MM.1S (cell line): ENCODE measurements at regions not wholly inside any gene's neighbourhood (a gene's known extent, or its start where the extent isn't known, plus 50 kb on each side); places are given as distances from the start of the nearest gene placed in this dataset.

Experiments used
- DNase-seq: peaks from one replicate; pipeline ENCODE4 v3.0.0-alpha.2; 2015
- H2AFZ ChIP-seq: fragments of 300-600 bp; sonication (generic); 2 replicates; pipeline ENCODE4 v1.6.0; 2016; ENCODE audit warnings: antibody characterized with exemption, low read length
- H3F3A ChIP-seq: fragments of 300-600 bp; sonication (generic); 2 replicates; pipeline ENCODE4 v1.6.1; 2016; ENCODE audit warnings: mild to moderate bottlenecking, antibody characterized with exemption, low read length, moderate library complexity, mixed read lengths; ENCODE audit not compliant: insufficient read depth
- H3K27ac ChIP-seq: fragments of 300-600 bp; sonication (generic); 2 replicates; pipeline ENCODE4 v1.5.1; 2016; ENCODE audit warnings: mild to moderate bottlenecking, low read length
- H3K27me3 ChIP-seq: fragments of 300-600 bp; sonication (generic); replicated peaks from 2 replicates; pipeline ENCODE4 v1.6.0; 2016; ENCODE audit warnings: low read length; ENCODE audit not compliant: insufficient read depth
- H3K36me3 ChIP-seq: fragments of 300-600 bp; sonication (generic); replicated peaks from 2 replicates; pipeline ENCODE4 v1.6.1; 2016; ENCODE audit warnings: mild to moderate bottlenecking, low read length, mixed read lengths; ENCODE audit not compliant: insufficient read depth
- H3K4me1 ChIP-seq: fragments of 300-600 bp; sonication (generic); 2 replicates; pipeline ENCODE4 v1.6.1; 2016; ENCODE audit warnings: low read length, mixed read lengths
- H3K4me2 ChIP-seq: fragments of 300-600 bp; sonication (generic); 2 replicates; pipeline ENCODE4 v1.6.0; 2016; ENCODE audit warnings: low read depth, low read length
- H3K4me3 ChIP-seq: fragments of 300-600 bp; sonication (generic); 2 replicates; pipeline ENCODE4 v1.5.1; 2016; ENCODE audit warnings: low read length, mixed read lengths
- H3K79me2 ChIP-seq: fragments of 300-600 bp; sonication (generic); 2 replicates; pipeline ENCODE4 v1.6.1; 2016; ENCODE audit warnings: mixed run types, low read length, mixed read lengths
- H3K9ac ChIP-seq: fragments of 300-600 bp; sonication (generic); 2 replicates; pipeline ENCODE4 v1.6.1; 2016; ENCODE audit warnings: low read length, mixed read lengths
- H3K9me2 ChIP-seq: fragments of 300-600 bp; sonication (generic); replicated peaks from 2 replicates; pipeline ENCODE4 v1.6.1; 2016; ENCODE audit warnings: mild to moderate bottlenecking, low read length, mixed read lengths; ENCODE audit not compliant: insufficient read depth
- H3K9me3 ChIP-seq: fragments of 300-600 bp; sonication (generic); replicated peaks from 2 replicates; pipeline ENCODE4 v1.6.1; 2016; ENCODE audit warnings: mild to moderate bottlenecking, low read length, mixed read lengths; ENCODE audit not compliant: insufficient read depth
- H4K20me1 ChIP-seq: fragments of 300-600 bp; sonication (generic); 2 replicates; pipeline ENCODE4 v1.6.1; 2016; ENCODE audit warnings: mild to moderate bottlenecking, low read length, moderate library complexity, mixed read lengths; ENCODE audit not compliant: insufficient read depth
- EZH2 ChIP-seq: fragments of 300-600 bp; sonication (generic); optimal IDR thresholded peaks from 2 replicates; pipeline ENCODE3; 2017; ENCODE audit warnings: low read depth, mild to moderate bottlenecking, antibody characterized with exemption, low read length, mixed read lengths
- EZH2phosphoT487 ChIP-seq: fragments of 300-600 bp; sonication (generic); IDR thresholded peaks from 2 replicates; pipeline ENCODE4 v1.6.1; 2018; ENCODE audit warnings: antibody characterized with exemption, low read length
- TF ChIP-seq, protein P1 (sequence below): fragments of 300-600 bp; sonication (generic); IDR thresholded peaks from 2 replicates; pipeline ENCODE4 v1.5.1; 2016; ENCODE audit warnings: antibody characterized with exemption, low read length, mixed read lengths

DNA sequence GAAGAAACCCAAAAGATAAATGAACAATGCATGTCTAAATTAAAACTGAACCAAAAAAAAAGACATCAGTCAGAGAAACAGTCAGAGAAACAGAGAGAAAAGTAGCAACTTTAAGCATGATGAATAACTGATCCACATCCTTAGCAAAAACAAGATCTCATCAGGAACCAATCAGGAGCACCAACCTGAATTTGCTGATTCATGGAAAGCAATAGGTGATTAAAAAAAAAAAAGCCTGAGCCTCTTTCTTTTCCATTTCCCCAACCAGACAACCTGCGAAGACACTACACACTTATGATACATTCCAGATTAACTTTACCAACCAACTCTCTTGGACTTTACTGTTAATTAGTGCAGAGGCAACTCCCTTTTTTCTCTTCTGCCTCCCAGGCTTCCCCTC, 112.7 kb upstream of the TAS2R1 start:
- Histone ChIP-seq H4K20me1 (no peaks in the 10 kb centered on the region), H3K4me3 (no peak overlapping the region), H3F3A (no peaks in the 10 kb centered on the region), H3K79me2 (no peaks in the 10 kb centered on the region), H3K36me3 (no peaks in the 10 kb centered on the region), H3K9ac (no peak overlapping the region), H2AFZ (no peak overlapping the region), H3K4me2 (no peak overlapping the region), H3K4me1 (no peaks in the 10 kb centered on the region), H3K27ac (no peak overlapping the region), H3K9me3 (no peaks in the 10 kb centered on the region), H3K9me2 (no peaks in the 10 kb centered on the region), H3K27me3 (no peaks in the 10 kb centered on the region)
- no peak for DNase-seq
- no peak for TF ChIP-seq EZH2phosphoT487
- no peak for TF ChIP-seq EZH2
- TF ChIP-seq, protein P1, sequence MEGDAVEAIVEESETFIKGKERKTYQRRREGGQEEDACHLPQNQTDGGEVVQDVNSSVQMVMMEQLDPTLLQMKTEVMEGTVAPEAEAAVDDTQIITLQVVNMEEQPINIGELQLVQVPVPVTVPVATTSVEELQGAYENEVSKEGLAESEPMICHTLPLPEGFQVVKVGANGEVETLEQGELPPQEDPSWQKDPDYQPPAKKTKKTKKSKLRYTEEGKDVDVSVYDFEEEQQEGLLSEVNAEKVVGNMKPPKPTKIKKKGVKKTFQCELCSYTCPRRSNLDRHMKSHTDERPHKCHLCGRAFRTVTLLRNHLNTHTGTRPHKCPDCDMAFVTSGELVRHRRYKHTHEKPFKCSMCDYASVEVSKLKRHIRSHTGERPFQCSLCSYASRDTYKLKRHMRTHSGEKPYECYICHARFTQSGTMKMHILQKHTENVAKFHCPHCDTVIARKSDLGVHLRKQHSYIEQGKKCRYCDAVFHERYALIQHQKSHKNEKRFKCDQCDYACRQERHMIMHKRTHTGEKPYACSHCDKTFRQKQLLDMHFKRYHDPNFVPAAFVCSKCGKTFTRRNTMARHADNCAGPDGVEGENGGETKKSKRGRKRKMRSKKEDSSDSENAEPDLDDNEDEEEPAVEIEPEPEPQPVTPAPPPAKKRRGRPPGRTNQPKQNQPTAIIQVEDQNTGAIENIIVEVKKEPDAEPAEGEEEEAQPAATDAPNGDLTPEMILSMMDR = no peak

GRCh38 chr5:9739135-9739534, 109.0 kb upstream of the TAS2R1 start:
- no peaks in the 10 kb centered on the region for H3K4me1 ChIP-seq
- no peak overlapping the region for H3K27ac ChIP-seq
- TF ChIP-seq, protein P1 = no peak
- no peak for TF ChIP-seq EZH2phosphoT487
- TF ChIP-seq EZH2 = no peak
- H3K36me3 ChIP-seq = no peaks in the 10 kb centered on the region
- no peak for DNase-seq
- H3K27me3 ChIP-seq = no peaks in the 10 kb centered on the region
- H3K4me3 ChIP-seq = no peak overlapping the region
- H4K20me1 ChIP-seq = no peaks in the 10 kb centered on the region
- no peak overlapping the region for H2AFZ ChIP-seq
- H3F3A ChIP-seq = no peaks in the 10 kb centered on the region
- no peaks in the 10 kb centered on the region for H3K79me2 ChIP-seq
- H3K9ac ChIP-seq = no peak overlapping the region
- no peaks in the 10 kb centered on the region for H3K9me3 ChIP-seq
- no peaks in the 10 kb centered on the region for H3K9me2 ChIP-seq
- H3K4me2 ChIP-seq = no peak overlapping the region

GRCh38 chr5:9737265-9737664, 107.1 kb upstream of the TAS2R1 start:
- Histone ChIP-seq H2AFZ (no peak overlapping the region), H3K79me2 (no peaks in the 10 kb centered on the region), H3K9ac (no peak overlapping the region), H3F3A (no peaks in the 10 kb centered on the region), H3K9me2 (no peaks in the 10 kb centered on the region), H3K4me1 (no peaks in the 10 kb centered on the region), H3K27me3 (no peaks in the 10 kb centered on the region), H3K9me3 (no peaks in the 10 kb centered on the region), H4K20me1 (no peaks in the 10 kb centered on the region), H3K27ac (no peak overlapping the region), H3K4me2 (no peak overlapping the region), H3K4me3 (no peak overlapping the region), H3K36me3 (no peaks in the 10 kb centered on the region)
- no peak for DNase-seq
- TF ChIP-seq EZH2 (no peak), EZH2phosphoT487 (no peak)
- TF ChIP-seq, protein P1 = no peak
